OCI-LY3 (cell line): ENCODE measurements at regions not wholly inside any gene's neighbourhood (a gene's known extent, or its start where the extent isn't known, plus 50 kb on each side); places are given as distances from the start of the nearest gene placed in this dataset.

Experiments used
- CTCF ChIP-seq: fragments of 200-600, 300-600 bp; sonication (generic); IDR thresholded peaks from 2 replicates; pipeline ENCODE4 v1.5.1; 2014; ENCODE audit warnings: antibody characterized with exemption, low read length, low read depth
- EZH2phosphoT487 ChIP-seq: fragments of 200-600 bp; shearing (Covaris generic); IDR thresholded peaks from 2 replicates; pipeline ENCODE4 v1.6.1; 2018; ENCODE audit warnings: antibody characterized with exemption, mixed run types, low read depth

- TF ChIP-seq CTCF: no peak
- no peak for TF ChIP-seq EZH2phosphoT487
Measured at GRCh38 chr9:110006657-110007056, 201.3 kb downstream of the C9orf152 start.
